Mesenchymal stem cell (in vitro differentiated cells and primary cell): ENCODE measurements at regions not wholly inside any gene's neighbourhood (a gene's known extent, or its start where the extent isn't known, plus 50 kb on each side); places are given as distances from the start of the nearest gene placed in this dataset.
A peak's percentile ranks its signal among the peaks of the same experiment; 100 is the strongest.

Experiments used
- DNase-seq: peaks from one replicate; pipeline ENCODE4 v3.0.0-alpha.2; 2013
- H2AFZ ChIP-seq: one replicate; pipeline ENCODE4 v1.6.1; 2013; ENCODE audit warnings: low read depth, mild to moderate bottlenecking, control low read depth, inconsistent platforms, low read length, moderate library complexity
- H2AK5ac ChIP-seq: 2 replicates; pipeline ENCODE4 v1.6.1; 2013; ENCODE audit warnings: low read length, moderate library complexity, mild to moderate bottlenecking, inconsistent platforms; ENCODE audit not compliant: severe bottlenecking
- H2BK120ac ChIP-seq: one replicate; pipeline ENCODE4 v1.6.1; 2013; ENCODE audit warnings: low read depth, mild to moderate bottlenecking, inconsistent platforms, low read length, moderate library complexity
- H2BK12ac ChIP-seq, 2 experiments: one replicate each; pipeline ENCODE4 v1.6.1; 2013; ENCODE audit warnings: inconsistent platforms in 2 of 2, low read length in 2 of 2, mild to moderate bottlenecking in 2 of 2, moderate library complexity in 2 of 2, control low read depth in 1 of 2
- H2BK15ac ChIP-seq: one replicate; pipeline ENCODE4 v1.6.1; 2013; ENCODE audit warnings: mild to moderate bottlenecking, low read depth, inconsistent platforms; ENCODE audit not compliant: poor library complexity, severe bottlenecking
- H2BK5ac ChIP-seq: 2 replicates; pipeline ENCODE4 v1.6.1; 2013; ENCODE audit warnings: low read depth, mild to moderate bottlenecking, low read length, control low read depth, inconsistent platforms; ENCODE audit not compliant: poor library complexity, severe bottlenecking
- H3K14ac ChIP-seq, 2 experiments: one replicate each; pipeline ENCODE4 v1.6.1; 2013; ENCODE audit warnings: inconsistent platforms in 2 of 2, low read length in 2 of 2, control low read depth in 1 of 2, mild to moderate bottlenecking in 1 of 2, moderate library complexity in 1 of 2
- H3K18ac ChIP-seq, 2 experiments: one replicate each; pipeline ENCODE4 v1.6.1; 2013; ENCODE audit warnings: inconsistent platforms in 2 of 2, low read length in 2 of 2, control low read depth in 1 of 2, low read depth in 1 of 2, mild to moderate bottlenecking in 1 of 2
- H3K23ac ChIP-seq, 2 experiments: one replicate each; pipeline ENCODE4 v1.6.1; 2013; ENCODE audit warnings: inconsistent platforms in 2 of 2, low read length in 2 of 2, mild to moderate bottlenecking in 2 of 2, moderate library complexity in 2 of 2, control low read depth in 1 of 2
- H3K27ac ChIP-seq: 2 replicates; pipeline ENCODE4 v1.5.1; 2013; ENCODE audit warnings: mild to moderate bottlenecking, moderate library complexity, low read length, control low read depth, inconsistent platforms; ENCODE audit not compliant: poor library complexity, severe bottlenecking
- H3K27me3 ChIP-seq, 2 experiments: 2 replicates each; pipeline versions ENCODE4 v1.6.1 to v1.7.0; 2013; ENCODE audit warnings: low read length in 2 of 2, mild to moderate bottlenecking in 2 of 2, moderate library complexity in 2 of 2, control low read depth in 1 of 2, inconsistent platforms in 1 of 2; ENCODE audit not compliant: control insufficient read depth in 1 of 2, insufficient read depth in 1 of 2
- H3K36me3 ChIP-seq, 2 experiments: 2 replicates each; pipeline versions ENCODE4 v1.6.1 to v1.7.0; 2013; ENCODE audit warnings: low read length in 2 of 2, control low read depth in 1 of 2, inconsistent platforms in 1 of 2, low read depth in 1 of 2, mild to moderate bottlenecking in 1 of 2; ENCODE audit not compliant: insufficient read depth in 2 of 2, control insufficient read depth in 1 of 2
- H3K4ac ChIP-seq, 2 experiments: one replicate each; pipeline ENCODE4 v1.6.1; 2013; ENCODE audit warnings: inconsistent platforms in 2 of 2, low read length in 2 of 2, mild to moderate bottlenecking in 2 of 2, moderate library complexity in 2 of 2, control low read depth in 1 of 2, low read depth in 1 of 2
- H3K4me1 ChIP-seq: 2 replicates; pipeline ENCODE4 v1.6.1; 2013; ENCODE audit warnings: low read depth, low read length, control low read depth; ENCODE audit not compliant: control insufficient read depth, insufficient read depth
- H3K4me2 ChIP-seq: 2 replicates; pipeline ENCODE4 v1.6.1; 2013; ENCODE audit warnings: low read length, mild to moderate bottlenecking, inconsistent platforms; ENCODE audit not compliant: poor library complexity, severe bottlenecking
- H3K4me3 ChIP-seq, 2 experiments: 2 replicates each; pipeline versions ENCODE4 v1.5.1 to v1.7.0; 2013; ENCODE audit warnings: low read length in 2 of 2, mild to moderate bottlenecking in 2 of 2, control low read depth in 1 of 2, low read depth in 1 of 2; ENCODE audit not compliant: insufficient read depth in 1 of 2
- H3K79me1 ChIP-seq: replicated peaks from 2 replicates; pipeline ENCODE4 v1.6.1; 2013; ENCODE audit warnings: mild to moderate bottlenecking, control low read depth, low read length, inconsistent platforms; ENCODE audit not compliant: poor library complexity, severe bottlenecking
- H3K9ac ChIP-seq: 2 replicates; pipeline ENCODE4 v1.7.0; 2013; ENCODE audit warnings: mild to moderate bottlenecking, low read length, moderate library complexity
- H3K9me3 ChIP-seq: 2 replicates; pipeline ENCODE4 v1.7.0; 2013; ENCODE audit warnings: mild to moderate bottlenecking, low read length; ENCODE audit not compliant: control insufficient read depth
- H4K8ac ChIP-seq: one replicate; pipeline ENCODE4 v1.6.1; 2013; ENCODE audit warnings: inconsistent platforms, mild to moderate bottlenecking, low read length, moderate library complexity
- H4K91ac ChIP-seq: one replicate; pipeline ENCODE4 v1.6.1; 2013; ENCODE audit warnings: mild to moderate bottlenecking, low read length, inconsistent platforms
- WGBS: methylation state at CpG from one replicate; pipeline ENCODE4 v1.1.7; 2013; ENCODE audit warnings: mixed read lengths; 5-methylcytosine and 5-hydroxymethylcytosine counted together

DNA sequence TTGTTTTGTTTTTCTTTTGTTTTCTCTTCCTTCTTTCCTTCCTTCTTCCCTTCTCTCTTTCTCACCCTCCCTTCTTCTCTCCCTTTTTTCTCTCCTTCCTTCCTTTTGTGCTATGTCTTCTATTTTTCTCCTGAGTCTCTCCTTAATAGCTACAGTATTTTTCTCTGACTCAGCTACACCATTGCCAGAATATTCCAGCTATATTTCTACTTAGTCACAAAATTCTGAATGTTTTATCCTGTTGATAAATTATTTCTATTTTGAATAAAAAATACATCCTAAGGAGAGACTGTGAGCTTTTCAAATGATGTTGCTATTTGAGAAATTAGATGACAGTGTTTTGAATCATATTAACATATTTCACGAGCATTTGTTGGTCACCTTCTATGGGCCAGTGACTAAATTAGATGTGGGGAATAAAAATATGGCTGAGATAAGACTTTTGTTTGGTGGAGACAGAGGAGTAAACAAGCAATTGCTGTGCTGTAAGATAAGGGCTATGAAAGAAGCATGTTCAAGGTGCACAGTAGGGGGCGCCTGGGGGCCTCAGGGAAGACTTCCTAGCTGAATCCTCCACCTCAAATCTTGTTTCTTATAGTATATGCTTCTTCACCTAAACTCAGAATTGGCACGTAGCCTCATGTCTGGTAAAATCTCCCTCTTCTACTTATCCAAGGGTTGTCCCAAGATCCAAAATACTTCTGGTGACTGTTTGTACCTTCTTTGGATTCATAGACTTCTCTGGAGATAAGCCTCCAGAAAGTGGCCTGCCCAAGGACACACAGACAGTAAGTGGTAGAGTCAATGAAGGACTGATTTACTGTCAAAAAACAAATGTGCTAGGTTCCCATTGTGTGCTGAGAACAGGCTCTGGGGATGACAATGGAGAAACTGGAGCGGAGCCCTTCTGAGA lies 115.5 kb upstream of the CREB5 start:
- no peak overlapping the region for H2BK5ac ChIP-seq
- H3K27ac ChIP-seq: no peak overlapping the region
- no peak overlapping the region for H3K4me3 ChIP-seq
- no peak overlapping the region for H2AFZ ChIP-seq
- no peak overlapping the region for H4K91ac ChIP-seq
- H3K36me3 ChIP-seq: no peaks in the 10 kb centered on the region
- H3K27me3 ChIP-seq: no peaks in the 10 kb centered on the region
- H2BK15ac ChIP-seq: no peak overlapping the region
- H3K23ac ChIP-seq: no peak overlapping the region
- no peaks in the 10 kb centered on the region for H3K4me1 ChIP-seq
- H2BK12ac ChIP-seq: no peak overlapping the region
- H2AK5ac ChIP-seq: peak overlapping the region; percentile 11
- no peak overlapping the region for H3K4ac ChIP-seq
- no peak overlapping the region for H3K18ac ChIP-seq
- no peaks in the 10 kb centered on the region for H3K9me3 ChIP-seq
- no peaks in the 10 kb centered on the region for H3K79me1 ChIP-seq
- DNase-seq: peak; percentile 22
- no peak overlapping the region for H3K4me2 ChIP-seq
- no peak overlapping the region for H2BK120ac ChIP-seq
- no peak overlapping the region for H3K14ac ChIP-seq
- H4K8ac ChIP-seq: no peak overlapping the region
- 57% methylated on average over 4 of the region's 4 CpGs for WGBS
- peak overlapping the region; percentile 33 for H3K9ac ChIP-seq

DNA sequence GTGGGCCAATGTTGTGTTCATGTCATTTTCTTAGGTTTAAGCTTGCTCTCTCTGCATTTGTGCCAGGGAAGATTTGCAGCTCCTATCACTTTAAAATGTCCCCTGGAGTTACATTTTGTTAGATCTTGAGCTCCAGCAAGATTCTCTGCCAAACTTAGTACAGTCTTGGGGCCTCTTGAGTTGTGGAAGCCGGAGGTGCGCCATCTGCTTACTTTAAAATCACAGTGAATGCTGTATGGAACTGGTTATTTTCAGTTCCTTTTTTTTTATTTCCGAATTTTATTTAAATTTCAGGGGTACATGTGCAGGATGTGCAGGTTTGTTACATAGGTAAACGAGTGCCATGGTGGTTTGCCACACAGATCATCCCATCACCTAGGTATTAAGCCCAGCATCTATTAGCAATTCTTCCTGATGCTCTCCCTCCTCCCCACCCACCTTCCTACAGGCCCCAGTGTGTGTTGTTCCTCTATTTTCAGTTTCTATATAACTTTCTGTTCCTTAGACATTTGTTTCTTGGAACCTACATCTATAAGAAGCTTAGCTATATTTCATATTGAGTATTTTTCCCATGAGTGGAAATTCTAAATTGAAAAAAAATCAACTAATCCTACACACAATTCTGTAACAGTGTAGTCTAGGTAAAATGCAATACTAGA lies 114.4 kb upstream of the CREB5 start:
- Histone ChIP-seq H2BK12ac (no peak overlapping the region), H3K18ac (no peak overlapping the region), H3K4me3 (no peak overlapping the region), H3K4me1 (no peaks in the 10 kb centered on the region), H2BK5ac (no peak overlapping the region), H3K27me3 (no peaks in the 10 kb centered on the region), H3K9me3 (no peaks in the 10 kb centered on the region), H2AFZ (no peak overlapping the region), H3K27ac (no peak overlapping the region), H3K4me2 (no peak overlapping the region), H3K79me1 (no peaks in the 10 kb centered on the region), H4K8ac (no peak overlapping the region), H2AK5ac (no peak overlapping the region), H2BK15ac (no peak overlapping the region), H3K36me3 (no peaks in the 10 kb centered on the region), H2BK120ac (no peak overlapping the region), H4K91ac (no peak overlapping the region), H3K9ac (no peak overlapping the region), H3K23ac (no peak overlapping the region), H3K4ac (no peak overlapping the region), H3K14ac (no peak overlapping the region)
- WGBS: 82% methylated on average over 3 of the region's 4 CpGs
- DNase-seq: no peak

DNA sequence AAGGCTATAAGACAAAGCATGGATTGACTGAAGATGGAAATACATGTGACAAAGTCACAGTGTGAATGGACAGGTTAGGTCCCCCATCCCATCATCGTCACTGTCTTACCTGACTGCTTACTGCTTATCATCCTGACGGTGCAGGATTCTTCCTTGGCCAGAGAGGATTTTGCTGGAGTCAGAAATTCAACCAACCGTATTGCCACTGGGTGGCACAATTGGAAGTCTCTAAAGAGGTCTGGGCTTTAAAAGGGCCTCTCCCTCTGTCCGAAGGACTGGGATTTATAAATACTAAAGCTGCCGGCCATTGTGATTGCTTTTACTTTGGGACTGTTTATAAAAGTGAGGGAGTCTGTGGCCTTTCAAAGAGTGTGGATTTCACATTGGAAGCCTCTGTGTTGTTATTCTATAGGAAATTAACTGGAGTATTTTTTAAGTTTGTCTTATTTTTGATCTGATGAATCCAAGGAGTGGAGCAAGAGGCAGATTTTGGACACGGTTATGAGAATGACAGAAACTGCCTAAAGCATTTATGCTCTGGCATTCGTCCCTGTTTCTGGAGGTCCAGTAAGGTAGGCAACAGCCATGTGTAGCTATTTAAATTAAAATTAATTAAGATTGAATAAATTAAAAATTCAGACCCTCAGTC lies 113.3 kb upstream of the CREB5 start:
- H3K14ac ChIP-seq: no peak overlapping the region
- no peaks in the 10 kb centered on the region for H3K27me3 ChIP-seq
- H3K4ac ChIP-seq: no peak overlapping the region
- no peak overlapping the region for H2BK5ac ChIP-seq
- no peak overlapping the region for H3K27ac ChIP-seq
- no peaks in the 10 kb centered on the region for H3K4me1 ChIP-seq
- no peak overlapping the region for H3K4me3 ChIP-seq
- WGBS: 30% methylated on average over 6 of the region's 7 CpGs
- peak; percentile 62 for DNase-seq
- H2AK5ac ChIP-seq: no peak overlapping the region
- no peak overlapping the region for H2AFZ ChIP-seq
- no peaks in the 10 kb centered on the region for H3K36me3 ChIP-seq
- no peak overlapping the region for H4K91ac ChIP-seq
- no peak overlapping the region for H3K4me2 ChIP-seq
- H2BK15ac ChIP-seq: no peak overlapping the region
- H2BK12ac ChIP-seq: no peak overlapping the region
- no peak overlapping the region for H2BK120ac ChIP-seq
- peak overlapping the region; percentile 70 for H3K9ac ChIP-seq
- no peaks in the 10 kb centered on the region for H3K79me1 ChIP-seq
- H3K9me3 ChIP-seq: no peaks in the 10 kb centered on the region
- no peak overlapping the region for H4K8ac ChIP-seq
- no peak overlapping the region for H3K18ac ChIP-seq
- no peak overlapping the region for H3K23ac ChIP-seq

DNA sequence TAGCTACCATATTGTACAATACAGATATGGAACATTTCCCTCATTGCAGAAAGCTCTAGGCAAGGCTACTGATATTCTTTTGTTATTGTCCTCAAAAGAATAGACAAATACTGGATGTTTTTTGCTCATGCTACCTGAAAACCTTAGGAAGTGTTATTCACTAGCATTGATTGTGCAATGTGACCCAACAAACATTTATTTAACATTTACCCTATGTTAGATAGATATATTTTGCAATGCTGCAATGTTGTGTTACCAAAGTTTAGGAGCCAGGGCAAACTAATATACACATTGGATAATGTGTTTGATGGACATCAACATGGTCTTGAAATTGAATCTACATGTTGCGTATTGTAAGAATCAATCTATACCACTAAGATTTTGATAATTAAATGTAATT lies 112.8 kb upstream of the CREB5 start:
- Histone ChIP-seq H3K9ac (peak overlapping the region; percentile 70), H3K4me2 (no peak overlapping the region), H3K4me3 (no peak overlapping the region), H2AFZ (no peak overlapping the region), H3K27me3 (no peaks in the 10 kb centered on the region), H3K4ac (no peak overlapping the region), H2BK12ac (no peak overlapping the region), H3K9me3 (no peaks in the 10 kb centered on the region), H2BK15ac (no peak overlapping the region), H2BK5ac (no peak overlapping the region), H3K27ac (no peak overlapping the region), H3K23ac (no peak overlapping the region), H3K4me1 (no peaks in the 10 kb centered on the region), H4K91ac (no peak overlapping the region), H2BK120ac (no peak overlapping the region), H4K8ac (no peak overlapping the region), H3K79me1 (no peaks in the 10 kb centered on the region), H3K18ac (no peak overlapping the region), H2AK5ac (no peak overlapping the region), H3K14ac (no peak overlapping the region), H3K36me3 (no peaks in the 10 kb centered on the region)
- no peak for DNase-seq
- WGBS: no CpG with 5 or more reads among the region's 1 CpG
